Prostate gland (tissue), 2 donors: ENCODE measurements at regions not wholly inside any gene's neighbourhood (a gene's known extent, or its start where the extent isn't known, plus 50 kb on each side); places are given as distances from the start of the nearest gene placed in this dataset.

Experiments used
- DNase-seq: peaks from one replicate; pipeline ENCODE4 v3.0.0-alpha.2; 2019; ENCODE audit warnings: low spot score
- H3K27ac ChIP-seq, 2 donors: fragments of 200-600 bp; sonication (generic); 2 replicates each; pipeline ENCODE4 v1.5.1; 2017 to 2019
- H3K27me3 ChIP-seq: fragments of 200-600 bp; sonication (generic); replicated peaks from 2 replicates; pipeline ENCODE4 v1.5.1; 2019; ENCODE audit not compliant: insufficient read depth
- H3K36me3 ChIP-seq, 2 donors: fragments of 200-600 bp; sonication (generic); 1 replicate in 1 of 2; 2 replicates in 1 of 2; pipeline versions ENCODE4 v1.5.1 to v1.8.1; 2017 to 2019
- H3K4me1 ChIP-seq: fragments of 200-600 bp; sonication (generic); replicated peaks from 2 replicates; pipeline ENCODE4 v1.5.1; 2019
- H3K4me3 ChIP-seq, 2 donors: fragments of 200-600 bp; sonication (generic); 2 replicates each; pipeline ENCODE4 v1.5.1; 2017 to 2019
- H3K9me3 ChIP-seq: fragments of 200-600 bp; sonication (generic); 2 replicates; pipeline ENCODE4 v1.5.1; 2017
- CTCF ChIP-seq, 4 experiments: fragments of 200-600 bp in 2 of 4; fragments of 450-650 bp in 2 of 4; sonication (generic) in 2 of 4; IDR thresholded peaks; 1 replicate in 3 of 4; 2 replicates in 1 of 4; pipeline ENCODE4 v1.5.1; 2016 to 2019; ENCODE audit warnings: antibody characterized with exemption in 4 of 4, mild to moderate bottlenecking in 2 of 4, moderate library complexity in 2 of 4
- POLR2A ChIP-seq: fragments of 450-650 bp; IDR thresholded peaks from one replicate; pipeline ENCODE4 v1.6.1; 2016; ENCODE audit warnings: antibody characterized with exemption, mild to moderate bottlenecking
- POLR2AphosphoS5 ChIP-seq: sonication (generic); formaldehyde crosslinking; IDR thresholded peaks from one replicate; pipeline ENCODE4 v1.6.1; 2017; ENCODE audit warnings: antibody characterized with exemption
- WGBS: methylation state at CpG from one replicate; pipeline ENCODE4 v1.1.5; 2018; 5-methylcytosine and 5-hydroxymethylcytosine counted together
- intact Hi-C: fragments of 100-400 bp; cut with DNase I; formaldehyde crosslinking; loops from one replicate; pipeline ENCODE4 v1.14.2; 2022

GRCh38 chr18:77548790-77549420 is 299.3 kb downstream of the GALR1 start:
- Histone ChIP-seq H3K9me3 (no peaks in the 10 kb centered on the region), H3K27me3 (no peaks in the 10 kb centered on the region), H3K4me3 (no peak overlapping the region), H3K27ac (no peak overlapping the region), H3K4me1 (no peaks in the 10 kb centered on the region), H3K36me3 (no peaks in the 10 kb centered on the region)
- intact Hi-C loops = no loop called here
- 66% methylated on average over 8 of the region's 8 CpGs for WGBS
- no peak for TF ChIP-seq POLR2AphosphoS5
- TF ChIP-seq CTCF (IDR thresholded peaks at IDR 0.05) = no peak
- no peak for TF ChIP-seq POLR2A
- DNase-seq = no peak

- DNase-seq = no peak
- Histone ChIP-seq H3K9me3 (no peaks in the 10 kb centered on the region), H3K36me3 (no peaks in the 10 kb centered on the region), H3K4me3 (no peak overlapping the region), H3K27me3 (no peaks in the 10 kb centered on the region), H3K27ac (no peak overlapping the region), H3K4me1 (no peaks in the 10 kb centered on the region)
- intact Hi-C loops = no loop called here
- no peak for TF ChIP-seq POLR2AphosphoS5
- TF ChIP-seq POLR2A = no peak
- TF ChIP-seq CTCF (IDR thresholded peaks at IDR 0.05) = no peak
- WGBS = 70% methylated on average over 5 of the region's 5 CpGs
Measured at GRCh38 chr18:77550625-77551024, 301.0 kb downstream of the GALR1 start.

- no peak overlapping the region for H3K27ac ChIP-seq
- intact Hi-C loops = no loop called here
- no peaks in the 10 kb centered on the region for H3K27me3 ChIP-seq
- H3K9me3 ChIP-seq = no peaks in the 10 kb centered on the region
- WGBS = 83% methylated on average over 3 of the region's 3 CpGs
- H3K4me1 ChIP-seq = no peaks in the 10 kb centered on the region
- H3K36me3 ChIP-seq = no peaks in the 10 kb centered on the region
- DNase-seq = no peak
- H3K4me3 ChIP-seq = no peak overlapping the region
- no peak for TF ChIP-seq POLR2AphosphoS5
- no peak for TF ChIP-seq CTCF (IDR thresholded peaks at IDR 0.05)
Measured at GRCh38 chr18:77551055-77551454, 301.4 kb downstream of the GALR1 start.

- no peak for DNase-seq
- no peak overlapping the region for H3K4me3 ChIP-seq
- H3K27me3 ChIP-seq = no peaks in the 10 kb centered on the region
- intact Hi-C loops = no loop called here
- TF ChIP-seq POLR2AphosphoS5 (no peak), POLR2A (no peak), CTCF (IDR thresholded peaks at IDR 0.05) (no peak)
- no peaks in the 10 kb centered on the region for H3K4me1 ChIP-seq
- WGBS = 81% methylated on average over 3 of the region's 3 CpGs
- H3K9me3 ChIP-seq = no peaks in the 10 kb centered on the region
- H3K27ac ChIP-seq = no peak overlapping the region
- no peaks in the 10 kb centered on the region for H3K36me3 ChIP-seq
Measured at GRCh38 chr18:77552945-77553344, 303.3 kb downstream of the GALR1 start.

- TF ChIP-seq CTCF (IDR thresholded peaks at IDR 0.05) = no peak
- no peak for TF ChIP-seq POLR2A
- no peak for TF ChIP-seq POLR2AphosphoS5
- Histone ChIP-seq H3K27ac (no peak overlapping the region), H3K4me3 (no peak overlapping the region), H3K9me3 (no peaks in the 10 kb centered on the region), H3K36me3 (no peaks in the 10 kb centered on the region), H3K27me3 (no peaks in the 10 kb centered on the region), H3K4me1 (no peaks in the 10 kb centered on the region)
- WGBS = 88% methylated on average over 5 of the region's 5 CpGs
- no peak for DNase-seq
- intact Hi-C loops = no loop called here
Measured at GRCh38 chr18:77554061-77554460, 304.4 kb downstream of the GALR1 start.
